ENCODE measurements at regions not wholly inside any gene's neighbourhood (a gene's known extent, or its start where the extent isn't known, plus 50 kb on each side); places are given as distances from the start of the nearest gene placed in this dataset.

- TF ChIP-seq CTCF (IDR thresholded peaks at IDR 0.05) (no peak), POLR2A (IDR thresholded peaks at IDR 0.05) (no peak), EP300 (IDR thresholded peaks at IDR 0.05) (no peak)
Observed at GRCh38 chr10:23604613-23605012, 165.7 kb downstream of the OTUD1 start.

All from tibial nerve (tissue), 4 donors.